IMR-90 (cell line): ENCODE measurements at regions not wholly inside any gene's neighbourhood (a gene's known extent, or its start where the extent isn't known, plus 50 kb on each side); places are given as distances from the start of the nearest gene placed in this dataset.

Experiments
- ATAC-seq: fragments of 200-7000 bp; cut with Tn5 transposase; 2 replicates; pipeline ENCODE4 v1.9.1; 2020; ENCODE audit warnings: low read depth, mild to moderate bottlenecking, moderate library complexity
- BruUV-seq: library from RNA; stranded (reverse); fragments of 400-500 nt; replicated peaks from 2 replicates; lab custom pipeline; 2021; lab: Mats Ljungman, UMichigan
- CTCF ChIA-PET: fragments of 300-600 bp; formaldehyde crosslinking; extraction: SDS; loops from one replicate; lab custom pipeline; 2021; ENCODE audit warnings: antibody characterized with exemption; lab: Yijun Ruan, JAX
- POLR2A ChIA-PET: fragments of 300-600 bp; sonication (Branson Sonifier 250); formaldehyde crosslinking; loops from one replicate; lab custom pipeline; 2022; ENCODE audit warnings: antibody characterized with exemption; ENCODE audit not compliant: unreplicated experiment; lab: Charles Lee
- DNase-seq: peaks from one replicate; pipeline ENCODE4 v3.0.0; 2013
- H2AFZ ChIP-seq: replicated peaks from 2 replicates; pipeline ENCODE3; 2013; ENCODE audit warnings: low read length, mild to moderate bottlenecking; ENCODE audit not compliant: poor library complexity
- H2AK5ac ChIP-seq: 2 replicates; pipeline ENCODE4 v1.6.1; 2013; ENCODE audit warnings: low read depth, low read length, inconsistent platforms
- H2AK9ac ChIP-seq: replicated peaks from 2 replicates; pipeline ENCODE3; 2013; ENCODE audit warnings: mild to moderate bottlenecking, low read depth, low read length, moderate library complexity; ENCODE audit not compliant: poor library complexity
- H2BK120ac ChIP-seq: 2 replicates; pipeline ENCODE4 v1.6.1; 2013; ENCODE audit warnings: low read depth, low read length, inconsistent platforms
- H2BK15ac ChIP-seq: 3 replicates; pipeline ENCODE4 v1.6.1; 2013; ENCODE audit warnings: low read depth, low read length, inconsistent platforms
- H2BK20ac ChIP-seq: 2 replicates; pipeline ENCODE4 v1.6.1; 2013; ENCODE audit warnings: low read depth, mild to moderate bottlenecking, inconsistent platforms, low read length, moderate library complexity
- H2BK5ac ChIP-seq: 2 replicates; pipeline ENCODE4 v1.6.1; 2013; ENCODE audit warnings: mild to moderate bottlenecking, low read depth, low read length, inconsistent platforms; ENCODE audit not compliant: poor library complexity, severe bottlenecking
- H3K14ac ChIP-seq: replicated peaks from 2 replicates; pipeline ENCODE4 v1.6.1; 2013; ENCODE audit warnings: low read depth, low read length, inconsistent platforms
- H3K18ac ChIP-seq: 2 replicates; pipeline ENCODE4 v1.6.1; 2013; ENCODE audit warnings: low read depth, low read length, control low read depth
- H3K23ac ChIP-seq: 2 replicates; pipeline ENCODE4 v1.6.1; 2013; ENCODE audit warnings: low read depth, low read length, inconsistent platforms
- H3K27ac ChIP-seq: 2 replicates; pipeline ENCODE4 v1.5.1; 2013; ENCODE audit warnings: mild to moderate bottlenecking, control low read depth, low read length; ENCODE audit not compliant: insufficient read depth
- H3K27me3 ChIP-seq: 2 replicates; pipeline ENCODE4 v1.6.1; 2013; ENCODE audit warnings: low read length; ENCODE audit not compliant: control insufficient read depth, insufficient read depth
- H3K36me3 ChIP-seq: 2 replicates; pipeline ENCODE4 v1.6.1; 2013; ENCODE audit warnings: low read length, mixed read lengths; ENCODE audit not compliant: control insufficient read depth, insufficient read depth
- H3K4ac ChIP-seq: 2 replicates; pipeline ENCODE4 v1.6.1; 2013; ENCODE audit warnings: low read depth, low read length, inconsistent platforms
- H3K4me1 ChIP-seq: 2 replicates; pipeline ENCODE4 v1.6.1; 2013; ENCODE audit warnings: low read length, mixed read lengths; ENCODE audit not compliant: control insufficient read depth, insufficient read depth
- H3K4me2 ChIP-seq: 2 replicates; pipeline ENCODE4 v1.6.1; 2013; ENCODE audit warnings: low read depth, mild to moderate bottlenecking, control low read depth, low read length, moderate library complexity
- H3K4me3 ChIP-seq: 2 replicates; pipeline ENCODE4 v1.5.1; 2013; ENCODE audit warnings: low read depth, mild to moderate bottlenecking, control low read depth, low read length, moderate library complexity; ENCODE audit not compliant: insufficient read depth
- H3K56ac ChIP-seq: 2 replicates; pipeline ENCODE4 v1.6.1; 2013; ENCODE audit warnings: low read length, inconsistent platforms; ENCODE audit not compliant: insufficient read depth; ENCODE audit errors: extremely low read depth
- H3K79me1 ChIP-seq, 2 experiments: 2 replicates each; pipeline ENCODE4 v1.6.1; 2013; ENCODE audit warnings: low read length in 2 of 2, inconsistent platforms in 1 of 2, low read depth in 1 of 2
- H3K9ac ChIP-seq: 2 replicates; pipeline ENCODE4 v1.6.1; 2013; ENCODE audit warnings: low read depth, low read length, control low read depth
- H3K9me1 ChIP-seq: 2 replicates; pipeline ENCODE4 v1.6.1; 2013; ENCODE audit warnings: low read length, inconsistent platforms; ENCODE audit not compliant: insufficient read depth
- H3K9me3 ChIP-seq: 2 replicates; pipeline ENCODE4 v1.6.1; 2013; ENCODE audit warnings: low read length; ENCODE audit not compliant: control insufficient read depth, insufficient read depth
- H4K20me1 ChIP-seq: 2 replicates; pipeline ENCODE4 v1.6.1; 2013; ENCODE audit warnings: low read length, inconsistent platforms; ENCODE audit not compliant: insufficient read depth
- H4K5ac ChIP-seq: 2 replicates; pipeline ENCODE4 v1.6.1; 2013; ENCODE audit warnings: mild to moderate bottlenecking, low read depth, low read length, control low read depth
- H4K8ac ChIP-seq, 2 experiments: 2 replicates each; pipeline ENCODE4 v1.6.1; 2013; ENCODE audit warnings: low read depth in 2 of 2, low read length in 2 of 2, control low read depth in 1 of 2, inconsistent platforms in 1 of 2
- H4K91ac ChIP-seq: 2 replicates; pipeline ENCODE4 v1.6.1; 2013; ENCODE audit warnings: low read depth, low read length, inconsistent platforms; ENCODE audit not compliant: insufficient read depth
- BHLHE40 ChIP-seq: fragments of 150-350 bp; IDR thresholded peaks from 2 replicates; pipeline ENCODE4 v1.6.1; 2016; ENCODE audit warnings: mild to moderate bottlenecking, low read depth, low read length
- CEBPB ChIP-seq: IDR thresholded peaks from 2 replicates; pipeline ENCODE4 v1.6.1; 2012; ENCODE audit warnings: low read depth, low read length, improper control_type of control experiment
- CHD1 ChIP-seq: IDR thresholded peaks from 2 replicates; pipeline ENCODE4 v1.6.1; 2012; ENCODE audit warnings: low read depth, low read length, improper control_type of control experiment
- FOS ChIP-seq: fragments of 150-350 bp; IDR thresholded peaks from 2 replicates; pipeline ENCODE4 v1.6.1; 2016; ENCODE audit warnings: low read depth, low read length
- MAFK ChIP-seq: IDR thresholded peaks from 2 replicates; pipeline ENCODE4 v1.6.1; 2012; ENCODE audit warnings: low read depth, low read length, improper control_type of control experiment
- MAZ ChIP-seq: IDR thresholded peaks from 2 replicates; pipeline ENCODE4 v1.6.1; 2012; ENCODE audit warnings: low read depth, mild to moderate bottlenecking, low read length, improper control_type of control experiment, moderate library complexity, borderline replicate concordance
- MXI1 ChIP-seq: IDR thresholded peaks from 2 replicates; pipeline ENCODE4 v1.6.1; 2012; ENCODE audit warnings: low read depth, mild to moderate bottlenecking, low read length, moderate library complexity, borderline replicate concordance
- NFE2L2 ChIP-seq: fragments of 150-350 bp; IDR thresholded peaks from 2 replicates; pipeline ENCODE4 v1.6.1; 2016; ENCODE audit warnings: low read depth, mild to moderate bottlenecking, low read length
- POLR2A ChIP-seq: IDR thresholded peaks from 2 replicates; pipeline ENCODE4 v1.6.1; 2012; ENCODE audit warnings: mild to moderate bottlenecking, low read depth, low read length
- RAD21 ChIP-seq: IDR thresholded peaks from 2 replicates; pipeline ENCODE4 v1.6.1; 2012; ENCODE audit warnings: low read length, improper control_type of control experiment
- RCOR1 ChIP-seq: IDR thresholded peaks from 2 replicates; pipeline ENCODE4 v1.6.1; 2012; ENCODE audit warnings: mild to moderate bottlenecking, low read length, improper control_type of control experiment; ENCODE audit not compliant: insufficient replicate concordance
- RFX5 ChIP-seq: IDR thresholded peaks from 2 replicates; pipeline ENCODE4 v1.8.0; 2012; ENCODE audit warnings: low read depth, mild to moderate bottlenecking, low read length, moderate library complexity
- SMC3 ChIP-seq: fragments of 150-350 bp; IDR thresholded peaks from 2 replicates; pipeline ENCODE4 v1.6.1; 2016; ENCODE audit warnings: low read depth, mild to moderate bottlenecking, antibody characterized with exemption, low read length, moderate library complexity
- WGBS, 2 experiments: methylation state at CpG; one replicate each; pipeline versions ENCODE4 v1.1.5 to v1.1.7; 2013; ENCODE audit warnings: missing lambda C conversion rate in 2 of 2; ENCODE audit not compliant: insufficient read length in 1 of 2; ENCODE audit errors: extremely low coverage in 2 of 2; 5-methylcytosine and 5-hydroxymethylcytosine counted together
- dilution Hi-C: fragments of 300-500 bp; cut with HindIII; formaldehyde crosslinking; loops from one replicate; pipeline ENCODE4 v1.14.3; 2018; ENCODE audit warnings: low sequenced_read_pairs; ENCODE audit not compliant: unreplicated experiment
- in situ Hi-C: fragments of 300-500 bp; cut with MboI; formaldehyde crosslinking; loops from 3 replicates; pipeline ENCODE4 v1.14.3; 2019; ENCODE audit warnings: low sequenced_read_pairs, inconsistent platforms, mixed read lengths
- intact Hi-C: fragments of 100-400 bp; cut with micrococcal nuclease; formaldehyde crosslinking; loops from 2 replicates; pipeline ENCODE4 v1.10.0; 2022
- TF ChIP-seq, protein P1 (sequence below): conservative IDR thresholded peaks from 2 replicates; pipeline ENCODE4 v1.5.1; 2012; ENCODE audit warnings: mild to moderate bottlenecking, low read depth, low read length, improper control_type of control experiment
- TF ChIP-seq, protein P2 (sequence below): fragments of 150-350 bp; IDR thresholded peaks from 2 replicates; pipeline ENCODE4 v1.6.1; 2016; ENCODE audit warnings: low read depth, mild to moderate bottlenecking, low read length, moderate library complexity, borderline replicate concordance
- TF ChIP-seq, protein P3 (sequence below): fragments of 150-350 bp; IDR thresholded peaks from 2 replicates; pipeline ENCODE4 v1.6.1; 2017; ENCODE audit warnings: mild to moderate bottlenecking, antibody characterized with exemption, low read length, low read depth

DNA sequence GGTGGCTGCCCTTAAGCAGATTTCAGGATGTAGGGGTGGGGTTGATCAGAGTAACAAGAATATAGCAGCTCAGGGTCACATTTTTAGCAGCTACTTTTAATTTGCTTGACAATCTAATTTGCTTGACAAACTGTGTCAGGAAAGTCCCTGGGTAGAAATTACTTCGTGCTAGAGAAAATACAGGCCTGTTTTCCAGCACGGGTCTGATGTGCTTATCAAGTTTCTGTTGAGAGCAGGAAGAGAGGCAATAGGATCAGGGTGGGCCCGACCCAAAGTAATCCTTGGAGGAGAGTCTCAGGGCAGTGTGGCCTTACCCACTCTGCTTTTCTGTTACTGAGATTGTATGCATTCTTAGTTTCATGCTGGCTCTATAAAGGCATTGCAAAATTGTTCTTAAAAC, 221.5 kb downstream of the TSN start:
- H3K9me1 ChIP-seq, result no peaks in the 10 kb centered on the region
- no peaks in the 10 kb centered on the region for H3K79me1 ChIP-seq
- H3K23ac ChIP-seq, result no peak overlapping the region
- no peaks in the 10 kb centered on the region; the same call in 1 of the 2 replicates for H3K27me3 ChIP-seq
- WGBS, 2 experiments, result 29% methylated on average over 2 of the region's 3 CpGs; no CpG with 5 or more reads in 1 of the 2 experiments
- no peak overlapping the region for H2BK5ac ChIP-seq
- H4K8ac ChIP-seq, result no peak overlapping the region
- H3K18ac ChIP-seq, result no peak overlapping the region
- intact Hi-C loops, result no loop called here
- no peak for DNase-seq
- H3K9ac ChIP-seq, result no peak overlapping the region
- H3K4me2 ChIP-seq, result no peak overlapping the region
- H4K91ac ChIP-seq, result no peak overlapping the region
- H3K4ac ChIP-seq, result no peak overlapping the region
- BruUV-seq, result no TSS peak
- H3K4me3 ChIP-seq, result no peak overlapping the region
- no peaks in the 10 kb centered on the region for H3K36me3 ChIP-seq
- no peak overlapping the region for H4K5ac ChIP-seq
- H2AK5ac ChIP-seq, result no peak overlapping the region
- H2BK120ac ChIP-seq, result no peak overlapping the region
- no peak overlapping the region for H2AFZ ChIP-seq
- no peak overlapping the region for H2AK9ac ChIP-seq
- no peaks in the 10 kb centered on the region for H4K20me1 ChIP-seq
- POLR2A ChIA-PET, result no interaction called here
- dilution Hi-C loops, result no loop called here
- H3K27ac ChIP-seq, result no peak overlapping the region
- H3K4me1 ChIP-seq, result no peaks in the 10 kb centered on the region
- H3K9me3 ChIP-seq, result no peaks in the 10 kb centered on the region
- TF ChIP-seq NFE2L2 (no peak), SMC3 (no peak), MAFK (no peak), POLR2A (no peak), RFX5 (no peak), BHLHE40 (no peak), FOS (no peak), CHD1 (no peak), RCOR1 (no peak), CEBPB (no peak), MAZ (no peak), MXI1 (no peak), RAD21 (no peak)
- TF ChIP-seq, protein P1, sequence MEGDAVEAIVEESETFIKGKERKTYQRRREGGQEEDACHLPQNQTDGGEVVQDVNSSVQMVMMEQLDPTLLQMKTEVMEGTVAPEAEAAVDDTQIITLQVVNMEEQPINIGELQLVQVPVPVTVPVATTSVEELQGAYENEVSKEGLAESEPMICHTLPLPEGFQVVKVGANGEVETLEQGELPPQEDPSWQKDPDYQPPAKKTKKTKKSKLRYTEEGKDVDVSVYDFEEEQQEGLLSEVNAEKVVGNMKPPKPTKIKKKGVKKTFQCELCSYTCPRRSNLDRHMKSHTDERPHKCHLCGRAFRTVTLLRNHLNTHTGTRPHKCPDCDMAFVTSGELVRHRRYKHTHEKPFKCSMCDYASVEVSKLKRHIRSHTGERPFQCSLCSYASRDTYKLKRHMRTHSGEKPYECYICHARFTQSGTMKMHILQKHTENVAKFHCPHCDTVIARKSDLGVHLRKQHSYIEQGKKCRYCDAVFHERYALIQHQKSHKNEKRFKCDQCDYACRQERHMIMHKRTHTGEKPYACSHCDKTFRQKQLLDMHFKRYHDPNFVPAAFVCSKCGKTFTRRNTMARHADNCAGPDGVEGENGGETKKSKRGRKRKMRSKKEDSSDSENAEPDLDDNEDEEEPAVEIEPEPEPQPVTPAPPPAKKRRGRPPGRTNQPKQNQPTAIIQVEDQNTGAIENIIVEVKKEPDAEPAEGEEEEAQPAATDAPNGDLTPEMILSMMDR, result no peak
- TF ChIP-seq, protein P2, sequence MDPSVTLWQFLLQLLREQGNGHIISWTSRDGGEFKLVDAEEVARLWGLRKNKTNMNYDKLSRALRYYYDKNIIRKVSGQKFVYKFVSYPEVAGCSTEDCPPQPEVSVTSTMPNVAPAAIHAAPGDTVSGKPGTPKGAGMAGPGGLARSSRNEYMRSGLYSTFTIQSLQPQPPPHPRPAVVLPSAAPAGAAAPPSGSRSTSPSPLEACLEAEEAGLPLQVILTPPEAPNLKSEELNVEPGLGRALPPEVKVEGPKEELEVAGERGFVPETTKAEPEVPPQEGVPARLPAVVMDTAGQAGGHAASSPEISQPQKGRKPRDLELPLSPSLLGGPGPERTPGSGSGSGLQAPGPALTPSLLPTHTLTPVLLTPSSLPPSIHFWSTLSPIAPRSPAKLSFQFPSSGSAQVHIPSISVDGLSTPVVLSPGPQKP, result no peak
- TF ChIP-seq, protein P3, sequence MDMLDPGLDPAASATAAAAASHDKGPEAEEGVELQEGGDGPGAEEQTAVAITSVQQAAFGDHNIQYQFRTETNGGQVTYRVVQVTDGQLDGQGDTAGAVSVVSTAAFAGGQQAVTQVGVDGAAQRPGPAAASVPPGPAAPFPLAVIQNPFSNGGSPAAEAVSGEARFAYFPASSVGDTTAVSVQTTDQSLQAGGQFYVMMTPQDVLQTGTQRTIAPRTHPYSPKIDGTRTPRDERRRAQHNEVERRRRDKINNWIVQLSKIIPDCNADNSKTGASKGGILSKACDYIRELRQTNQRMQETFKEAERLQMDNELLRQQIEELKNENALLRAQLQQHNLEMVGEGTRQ, result no peak
- H3K14ac ChIP-seq, result no peak overlapping the region
- H3K56ac ChIP-seq, result no peak overlapping the region
- H2BK15ac ChIP-seq, result no peak overlapping the region
- CTCF ChIA-PET, result no interaction called here
- in situ Hi-C loops, result loop anchor here (10.0 kb wide), 1 partner anchor 478 kb away; no protein-coding TSS in a partner anchor
- H2BK20ac ChIP-seq, result no peak overlapping the region
- ATAC-seq, result no peak
